ENCODE measurements at regions not wholly inside any gene's neighbourhood (a gene's known extent, or its start where the extent isn't known, plus 50 kb on each side); places are given as distances from the start of the nearest gene placed in this dataset.

- TF ChIP-seq CTCF (IDR thresholded peaks at IDR 0.05; ENCODE audit: poor library complexity) (no peak), EZH2phosphoT487 (IDR thresholded peaks at IDR 0.05; ENCODE audit: low read depth, severe bottlenecking, unreplicated experiment) (no peak)
Measured at GRCh38 chr9:86483496-86483895, 129.3 kb upstream of the TUT7 start.

Measured in hepatocyte (in vitro differentiated cells).